ENCODE measurements at regions not wholly inside any gene's neighbourhood (a gene's known extent, or its start where the extent isn't known, plus 50 kb on each side); places are given as distances from the start of the nearest gene placed in this dataset.
"Not testable (repeated sequence)": the region's sequence is repeated elsewhere in the genome, so short reads cannot be mapped to it uniquely, and the experiment has no call there.

DNA sequence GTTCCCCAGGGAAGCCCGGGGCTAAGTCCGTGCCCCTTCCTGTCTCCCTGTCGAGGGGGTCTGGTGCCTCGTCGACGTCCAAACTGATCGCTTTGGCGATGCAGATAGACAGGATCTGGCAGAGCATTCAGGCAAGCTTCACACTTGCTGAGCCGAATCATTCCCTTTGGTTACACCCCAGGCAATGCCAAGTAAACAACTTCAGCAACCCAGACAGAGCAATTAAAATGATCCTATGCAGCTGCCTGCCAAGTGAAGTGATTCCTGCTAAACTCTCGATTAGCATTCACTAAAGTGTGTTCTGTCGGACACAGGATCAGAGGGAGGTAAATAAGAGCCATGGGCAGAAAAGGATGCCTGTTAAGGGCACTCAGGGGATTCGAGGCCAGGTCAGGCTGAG, 108.2 kb upstream of the RAB12 start:
- no peak for DNase-seq

DNA sequence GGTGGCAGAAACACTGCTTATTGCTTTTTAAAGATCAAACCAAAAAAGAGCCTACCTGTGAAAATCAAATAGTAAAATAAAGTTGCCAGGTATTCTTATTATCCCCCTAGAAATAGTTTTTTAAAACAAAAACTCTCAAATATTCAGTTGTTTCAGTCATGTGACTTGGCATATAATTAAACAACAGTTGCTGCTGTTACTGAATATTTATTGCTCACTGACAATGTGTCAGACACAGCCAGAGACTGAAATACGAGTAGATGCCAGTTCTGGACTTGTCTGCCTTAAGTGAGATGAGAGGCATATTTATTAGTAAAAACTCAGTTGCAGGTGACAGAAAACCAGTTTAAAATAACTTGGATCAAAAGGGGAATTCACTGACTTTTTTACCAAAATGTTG, 106.0 kb upstream of the RAB12 start:
- no peak for DNase-seq

DNA sequence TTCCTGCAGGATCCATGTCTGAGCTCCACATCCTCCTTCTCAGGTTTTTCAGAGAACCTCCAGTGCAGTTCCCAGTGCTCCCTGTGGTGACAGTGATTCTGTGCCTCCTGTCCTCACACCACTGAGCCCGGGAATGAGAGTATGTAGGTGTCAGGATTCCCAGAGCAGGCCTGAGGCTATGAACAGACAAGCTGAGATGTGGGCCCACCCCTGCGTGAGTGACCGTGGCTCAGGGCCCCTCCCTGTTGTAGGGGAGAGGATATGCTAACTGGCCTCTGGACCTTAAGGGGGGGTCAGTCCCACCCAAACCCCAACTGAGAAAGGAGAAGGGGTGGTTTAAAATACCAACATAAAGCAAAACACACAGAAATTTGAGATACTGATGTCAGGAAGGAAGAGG, 104.8 kb upstream of the RAB12 start:
- no peak for DNase-seq

DNA sequence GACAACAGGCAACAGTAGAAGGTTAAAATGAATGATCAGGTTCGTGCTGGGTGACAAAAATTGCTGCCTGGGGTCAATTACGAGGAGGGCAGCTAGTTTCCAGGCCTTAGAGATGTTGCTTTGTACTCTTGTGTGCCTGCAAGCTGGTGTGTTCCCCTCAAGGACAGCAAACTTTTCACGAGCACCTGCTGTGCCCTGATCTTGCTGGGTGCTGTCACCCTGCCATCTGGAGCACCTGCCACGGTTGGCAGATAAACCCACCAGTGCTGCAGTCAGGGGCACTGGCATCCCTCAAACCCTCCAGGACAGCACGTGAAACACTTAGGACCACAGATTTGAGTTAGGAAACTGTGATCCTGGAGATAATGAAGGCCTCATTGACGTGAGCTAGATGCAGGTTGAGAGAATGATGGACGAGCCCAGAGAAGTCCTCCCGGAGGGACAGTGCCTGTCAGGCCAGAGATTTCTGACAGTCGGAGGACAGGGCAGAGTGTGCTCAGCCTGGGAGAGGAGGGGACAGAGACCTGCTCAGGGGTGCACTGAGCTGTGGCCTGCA, 104.3 kb upstream of the RAB12 start:
- no peak for DNase-seq

DNA sequence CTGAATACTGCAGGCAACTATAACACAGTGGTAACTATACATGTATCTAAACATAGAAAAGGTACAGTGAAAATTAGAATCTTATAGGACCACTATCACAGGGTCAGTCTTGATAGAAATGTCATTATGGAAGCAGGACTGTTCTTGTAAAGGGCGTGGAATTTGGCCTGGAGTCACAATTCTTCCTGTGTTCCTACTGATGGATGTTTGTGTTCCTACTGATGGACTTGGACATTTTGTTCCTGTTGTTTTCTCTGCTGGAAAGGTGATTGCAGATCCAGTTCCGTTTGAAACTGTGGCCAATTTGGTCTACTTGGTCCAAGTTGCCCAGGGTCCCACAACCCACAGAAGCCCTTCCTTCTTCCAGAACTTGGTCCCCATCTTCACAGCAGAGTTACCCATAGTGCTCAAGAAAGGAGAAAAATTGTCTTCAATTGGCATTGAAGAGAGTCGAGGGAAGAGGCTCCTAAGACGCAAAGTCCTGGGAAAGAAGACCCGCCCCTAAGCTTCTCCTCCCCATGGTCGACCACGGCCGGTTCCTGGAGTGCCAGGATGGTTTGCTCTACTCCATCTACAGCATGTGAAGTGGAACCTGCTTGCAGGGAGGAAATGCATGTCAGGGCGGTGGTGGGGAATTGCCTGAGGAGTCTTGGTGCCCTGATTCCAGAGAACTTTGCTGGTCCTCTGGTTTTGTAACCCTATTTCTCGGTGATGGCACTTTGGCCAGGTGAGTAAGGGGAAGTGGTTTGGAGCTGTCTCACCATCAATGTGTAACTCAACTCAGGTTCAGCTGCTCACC, 102.8 kb upstream of the RAB12 start:
- DNase-seq, result no peak

DNA sequence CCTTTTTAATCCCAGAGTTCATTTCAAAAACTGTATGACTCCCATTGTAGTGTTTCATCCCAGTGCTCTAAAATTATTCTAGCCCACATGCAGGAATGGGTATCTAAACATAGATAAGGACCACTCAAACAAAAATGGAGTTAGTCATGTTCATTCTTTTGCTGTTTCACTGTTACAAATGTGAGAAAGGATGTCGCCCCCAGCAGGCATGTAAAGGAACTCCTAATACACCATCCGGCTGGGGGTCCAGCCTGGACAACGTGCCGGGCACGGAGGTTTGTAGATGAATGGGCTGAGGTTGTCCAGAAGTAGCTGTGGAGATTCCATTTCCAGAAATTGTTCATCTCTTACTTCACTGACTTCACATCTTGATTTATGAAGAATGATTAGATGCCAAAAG, 101.9 kb upstream of the RAB12 start:
- no peak for DNase-seq

DNA sequence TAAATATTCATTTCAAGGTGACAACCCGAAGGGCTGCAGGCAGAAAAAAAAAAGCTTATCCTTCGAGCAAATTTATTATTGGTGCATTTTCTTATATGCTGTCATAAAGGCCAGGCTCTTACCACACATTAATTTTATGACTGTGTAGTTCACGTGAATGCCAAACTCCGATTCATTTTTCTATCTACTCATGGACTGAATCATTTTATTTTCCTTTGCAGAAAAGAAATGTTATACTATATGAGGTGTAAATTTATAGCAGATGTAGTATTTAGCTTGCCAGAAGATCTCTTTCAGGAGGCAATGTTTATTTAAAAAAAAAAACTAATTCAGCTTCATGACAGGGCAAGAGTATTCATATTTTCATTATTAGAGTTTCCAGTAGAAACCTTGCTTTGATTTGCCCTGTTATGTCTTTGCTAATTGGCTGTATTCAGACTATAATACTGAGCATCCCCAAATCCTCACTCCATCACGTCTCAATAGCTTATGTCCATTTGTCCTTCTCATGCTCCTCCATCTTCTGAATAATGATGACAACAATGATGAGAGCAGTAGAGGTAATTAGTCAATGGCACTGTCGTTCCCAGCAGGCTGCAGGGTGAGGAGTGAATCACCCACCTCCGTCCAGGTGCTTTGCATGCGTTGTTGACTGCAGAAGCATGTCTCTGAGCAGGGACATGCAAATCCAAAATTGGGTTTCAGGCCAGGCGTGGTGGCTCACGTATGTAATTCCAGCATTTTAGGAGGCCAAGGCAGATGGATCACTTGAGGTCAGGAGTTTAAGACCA, 101.1 kb upstream of the RAB12 start:
- DNase-seq, result no peak

DNA sequence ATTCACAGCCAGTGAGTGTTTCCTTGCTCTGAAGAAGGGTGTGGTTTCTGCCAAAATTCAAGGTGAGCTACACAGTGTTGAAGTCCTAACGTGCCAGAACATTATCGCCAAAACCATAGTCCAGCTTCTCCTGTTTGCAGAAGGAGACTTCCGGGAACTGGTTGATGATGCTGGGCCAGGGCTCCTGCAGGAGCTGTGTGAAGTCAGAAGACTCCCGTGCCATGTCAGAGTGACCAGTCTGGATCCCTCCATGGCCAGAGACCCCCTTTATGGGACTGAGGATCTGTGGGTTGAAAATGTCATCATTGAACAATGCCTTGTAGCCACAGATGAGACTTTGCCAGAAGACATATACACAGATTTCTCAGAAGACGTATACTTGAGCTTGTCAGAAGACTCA, 96.0 kb upstream of the RAB12 start:
- DNase-seq, result no peak

DNA sequence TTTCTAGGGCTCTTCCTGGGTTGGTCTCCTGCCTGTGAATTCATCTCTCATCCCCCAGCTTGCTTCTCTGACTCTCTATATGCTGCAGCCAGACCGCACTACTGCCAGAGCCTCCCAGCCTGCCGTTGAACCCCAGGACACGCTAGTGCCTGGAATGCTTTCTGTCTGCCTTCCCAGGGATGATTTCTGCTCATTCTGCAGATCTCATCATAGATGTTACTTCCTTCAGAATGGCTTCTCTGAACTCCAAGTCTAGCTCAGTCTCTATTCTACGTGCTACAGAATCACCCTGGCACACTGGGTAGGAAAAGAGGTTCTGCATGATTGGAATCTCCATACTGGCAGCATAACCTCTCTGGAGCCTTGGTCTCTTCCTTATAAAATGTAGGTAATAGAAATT, 94.8 kb upstream of the RAB12 start:
- DNase-seq, result no peak

DNA sequence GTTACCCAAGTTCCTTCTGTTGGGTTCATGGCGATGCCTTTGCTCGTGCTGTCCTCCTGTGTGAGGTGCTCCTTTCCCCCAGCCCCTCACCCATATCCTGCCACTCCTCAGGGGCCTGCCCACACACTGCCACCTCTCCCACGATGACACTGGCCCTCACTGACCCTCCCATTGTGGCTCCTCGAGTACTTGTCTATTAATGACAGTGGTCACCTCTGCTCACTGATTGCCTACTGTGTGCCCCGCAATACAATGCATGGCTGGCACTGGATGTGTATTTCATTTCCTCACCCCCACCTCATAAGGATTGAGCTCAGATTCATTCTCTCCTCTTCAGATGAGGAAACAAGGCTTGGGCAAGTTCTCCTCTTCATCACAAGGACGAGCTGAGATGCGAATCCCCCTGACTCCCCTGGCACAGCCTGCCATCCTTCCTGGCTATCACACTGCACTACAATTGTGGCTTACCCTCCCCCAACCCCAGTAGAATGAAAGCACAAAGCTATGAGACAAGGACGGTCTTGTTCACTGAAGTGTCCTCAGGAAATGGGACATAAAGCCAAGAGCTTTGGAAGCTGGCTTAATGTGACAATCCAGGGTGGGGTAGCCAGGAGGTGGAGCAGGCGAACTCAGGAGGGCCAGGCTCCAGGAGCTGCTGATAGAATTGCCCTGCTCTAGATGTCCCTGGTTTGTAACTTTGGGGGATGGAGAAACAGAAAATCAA, 93.9 kb upstream of the RAB12 start:
- no peak for DNase-seq

DNA sequence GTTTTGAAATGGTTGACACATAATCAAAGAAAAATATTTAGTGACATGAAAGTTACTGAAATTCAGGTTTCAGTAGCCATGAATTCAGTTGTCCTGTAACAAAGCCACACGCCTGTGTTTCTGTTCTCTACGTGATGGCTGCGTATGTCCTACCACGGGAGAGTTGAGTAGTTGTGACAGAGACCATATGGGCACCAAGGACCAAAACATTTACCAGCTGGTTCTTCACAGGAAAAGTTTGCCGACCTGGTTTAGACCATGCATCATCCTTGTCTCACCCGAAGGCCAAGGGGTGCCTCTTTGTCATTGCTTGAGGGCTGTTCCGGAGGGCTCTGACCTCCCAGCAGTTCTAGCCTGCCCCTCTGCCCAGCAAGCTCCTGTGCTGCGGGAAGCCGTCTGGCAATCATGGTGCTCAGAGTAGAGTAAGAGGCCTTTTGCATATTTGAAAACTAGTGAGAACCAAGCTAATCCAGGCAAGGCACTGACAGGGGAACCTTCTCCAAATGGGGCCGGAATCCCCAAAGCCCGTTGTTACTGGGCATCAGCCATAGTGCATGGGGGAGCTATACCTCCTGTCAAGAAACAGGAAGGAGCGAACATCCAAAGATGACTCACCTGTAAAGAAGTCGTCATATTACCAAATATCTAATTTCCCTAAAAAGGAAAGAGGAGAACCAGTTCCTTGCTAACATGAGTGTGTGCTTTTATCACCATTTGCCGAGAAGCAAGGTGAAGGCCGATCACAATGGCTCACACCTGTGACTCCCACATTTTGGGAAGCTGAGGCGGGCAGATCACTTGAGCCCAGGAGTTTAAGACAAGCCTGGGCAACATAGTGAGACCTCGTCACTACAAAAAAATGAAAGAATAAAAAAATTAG, 92.6 kb upstream of the RAB12 start:
- no peak for DNase-seq

DNA sequence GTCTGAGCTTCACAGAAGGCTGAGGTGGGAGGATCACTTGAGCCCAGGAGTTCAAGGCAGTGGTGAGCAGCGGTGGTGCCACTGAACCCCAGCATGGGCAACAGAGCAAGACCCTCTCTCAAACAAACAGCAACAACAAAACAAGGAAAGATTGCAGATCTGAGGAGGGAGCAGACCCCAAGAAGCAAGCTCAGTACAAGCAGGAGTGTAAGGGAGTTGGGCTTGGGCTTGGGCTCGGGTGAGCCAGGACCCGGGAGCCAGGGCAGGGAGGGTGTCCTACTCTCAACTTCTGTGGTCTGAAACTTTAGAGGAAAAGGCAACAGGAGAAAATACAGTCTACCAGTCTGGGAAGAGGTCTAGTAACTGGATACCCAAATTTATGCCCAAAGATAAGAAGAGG, 92.0 kb upstream of the RAB12 start:
- DNase-seq, result no peak

DNA sequence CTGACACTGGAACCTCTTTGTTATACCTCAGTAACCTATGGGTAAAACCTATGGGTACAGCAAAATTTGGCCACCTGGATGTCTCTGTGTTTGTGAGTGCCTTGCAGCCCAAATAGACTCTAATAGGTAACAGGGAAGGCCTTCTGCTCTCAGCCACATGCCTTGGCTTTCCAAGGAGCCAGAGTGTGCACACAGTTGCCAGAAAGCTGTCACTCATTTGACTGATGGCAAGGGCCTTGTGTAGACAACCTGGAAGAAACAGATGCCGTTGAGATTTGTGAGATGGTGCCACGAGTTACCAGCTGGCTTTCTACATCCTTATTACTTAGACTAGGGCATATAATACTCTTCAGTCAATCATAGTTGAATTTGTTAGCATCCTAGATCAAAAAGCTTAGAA, 90.1 kb upstream of the RAB12 start:
- DNase-seq, result no peak

DNA sequence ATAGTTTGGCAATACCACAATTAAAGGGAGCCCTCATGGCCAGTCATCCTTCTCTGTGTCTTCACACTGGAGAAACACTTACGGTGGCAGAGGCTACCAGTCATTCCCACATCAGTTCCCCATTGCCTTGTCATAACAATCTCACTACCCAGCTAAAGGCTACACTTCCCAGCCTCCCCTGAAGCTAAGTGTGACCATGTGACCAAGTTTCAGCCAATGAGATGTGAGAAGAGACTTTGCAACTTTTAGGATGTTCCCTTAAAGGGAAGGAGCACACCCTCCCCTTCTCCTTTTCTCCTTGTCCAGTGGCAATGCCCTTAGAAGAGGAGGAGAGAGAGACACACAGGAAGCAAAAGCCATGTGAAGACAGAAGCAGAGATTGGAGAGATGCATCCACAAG, 89.0 kb upstream of the RAB12 start:
- no peak for DNase-seq

DNA sequence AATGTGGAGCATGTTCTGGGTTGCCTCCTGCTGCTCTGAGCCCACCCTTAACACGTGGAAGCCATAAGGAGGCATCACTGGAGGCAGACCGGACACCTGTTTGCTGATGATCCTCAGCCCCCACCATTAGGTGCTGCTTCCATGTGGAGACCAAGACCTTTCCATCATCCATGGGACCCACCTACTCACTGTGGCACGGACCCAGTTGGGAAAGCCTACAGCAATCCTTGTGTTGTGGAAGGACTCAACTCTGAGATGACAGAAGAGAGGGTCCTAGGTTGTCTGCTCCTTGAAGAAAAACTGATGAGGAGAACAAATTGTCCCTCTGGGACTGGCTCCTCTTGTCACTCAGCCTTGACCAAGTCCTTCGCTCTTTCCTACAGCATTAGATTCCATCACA, 86.5 kb upstream of the RAB12 start:
- DNase-seq, result no peak

DNA sequence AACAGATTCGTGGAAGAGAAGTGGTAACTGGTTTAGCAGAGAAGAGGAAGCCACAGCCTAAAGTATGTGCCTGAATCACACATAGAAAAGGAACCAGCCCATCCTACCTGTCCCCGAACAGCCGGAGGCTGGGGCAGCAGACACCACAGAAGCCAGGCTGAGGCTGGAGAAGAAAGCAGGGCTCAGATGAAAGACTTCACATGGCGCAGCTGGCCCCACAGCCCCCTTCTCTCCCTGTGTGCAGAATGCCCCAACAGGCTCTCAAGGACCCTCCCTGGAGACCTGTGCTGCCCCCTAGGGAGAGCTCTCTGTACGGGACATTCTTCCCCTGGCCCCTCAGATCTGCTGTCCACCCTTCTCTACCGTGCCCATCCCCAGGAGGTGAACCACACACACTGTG, 83.5 kb upstream of the RAB12 start:
- no peak for DNase-seq

DNA sequence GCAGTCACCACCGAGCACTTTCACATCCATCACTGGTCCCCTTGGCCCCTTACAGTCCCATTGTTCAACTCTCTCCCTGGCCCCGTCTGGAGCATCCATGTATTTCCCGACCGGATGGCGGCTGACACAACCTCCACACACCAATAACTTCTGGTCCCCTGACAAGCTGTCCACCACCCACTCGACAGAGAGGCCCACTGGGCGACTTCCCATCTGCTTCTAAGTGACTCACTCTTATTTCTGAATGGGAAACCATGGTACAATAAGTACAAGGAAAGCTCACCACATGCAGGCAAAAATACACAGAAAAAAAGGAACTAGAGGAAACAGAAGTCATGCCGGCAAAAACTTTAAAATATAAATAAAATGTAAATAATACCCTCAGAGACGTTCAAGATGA, 82.9 kb upstream of the RAB12 start:
- DNase-seq, result no peak

DNA sequence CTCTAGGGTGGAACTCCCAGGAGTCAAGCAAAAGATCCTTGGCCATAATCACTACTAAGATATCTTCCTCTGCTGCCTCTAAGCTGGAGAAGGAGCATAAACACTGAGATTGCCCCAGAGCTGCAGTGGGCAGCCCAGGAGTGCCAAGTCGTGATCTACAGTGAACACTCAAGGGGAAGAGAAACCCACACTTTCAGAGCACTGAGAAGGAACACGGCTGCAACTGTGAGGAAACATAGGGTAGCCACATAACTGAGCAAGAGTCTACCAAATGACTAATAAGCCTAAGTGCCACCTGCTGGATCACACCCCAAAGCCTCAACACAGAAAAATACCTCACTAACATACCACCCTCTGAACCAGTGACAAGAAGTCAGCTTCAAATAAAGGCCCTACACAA, 79.6 kb upstream of the RAB12 start:
- no peak for DNase-seq

DNA sequence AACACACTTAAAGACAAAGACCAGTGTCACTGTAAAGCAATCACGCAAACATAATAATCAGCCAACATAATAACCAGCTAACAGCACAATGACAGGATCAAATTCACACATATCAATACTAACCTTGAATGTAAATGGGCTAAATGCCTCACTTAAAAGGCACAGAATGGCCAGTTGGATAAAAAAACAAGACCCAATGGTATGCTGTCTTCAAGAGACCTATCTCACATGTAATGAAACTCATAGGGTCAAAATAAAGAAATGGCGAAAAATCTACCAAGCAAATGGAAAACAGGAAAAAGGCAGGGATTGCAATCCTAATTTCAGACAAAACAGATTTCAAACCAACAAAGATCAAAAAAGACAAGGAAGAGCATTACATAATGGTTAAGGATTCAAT, 78.2 kb upstream of the RAB12 start:
- not testable (repeated sequence) for DNase-seq

DNA sequence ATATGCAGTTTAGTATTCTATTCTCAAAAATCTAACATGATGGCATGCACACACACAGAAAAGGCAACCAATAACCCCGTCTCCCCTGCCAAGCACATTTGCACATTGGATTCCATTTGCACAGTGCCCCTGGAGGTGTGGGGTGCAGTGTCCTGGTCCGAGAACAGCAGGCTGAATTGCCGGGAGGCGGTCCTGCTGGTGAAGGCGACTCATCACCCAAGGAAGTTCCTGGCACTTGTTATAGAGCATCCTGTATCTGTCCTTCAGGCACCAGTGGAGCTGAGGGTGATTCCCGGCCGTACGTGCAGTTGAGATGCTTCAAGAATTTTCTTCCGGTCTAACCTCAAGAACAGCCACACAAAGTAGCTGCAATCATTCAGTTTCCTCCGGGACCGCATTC, 73.0 kb upstream of the RAB12 start:
- DNase-seq, result no peak

DNA sequence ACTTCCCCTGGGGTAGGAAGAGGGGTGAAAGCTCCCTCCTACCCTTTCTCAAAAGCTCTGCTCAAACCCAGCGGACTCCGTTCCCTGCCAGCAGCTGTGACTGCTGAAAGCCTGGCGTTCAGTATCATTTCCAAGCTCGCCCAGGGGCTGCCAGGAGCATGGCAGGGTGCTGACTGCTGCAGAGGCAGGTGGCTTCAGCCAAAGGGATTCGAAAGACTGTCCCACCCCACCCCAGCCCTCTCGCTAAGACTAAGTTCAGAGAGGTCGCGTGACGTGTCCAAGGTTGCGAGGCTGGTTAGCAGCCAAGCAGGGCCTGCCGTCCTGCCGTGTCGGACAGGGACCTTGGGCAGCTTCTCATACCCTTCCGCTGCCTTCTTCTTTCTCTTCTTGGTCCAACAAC, 72.3 kb upstream of the RAB12 start:
- no peak for DNase-seq

DNA sequence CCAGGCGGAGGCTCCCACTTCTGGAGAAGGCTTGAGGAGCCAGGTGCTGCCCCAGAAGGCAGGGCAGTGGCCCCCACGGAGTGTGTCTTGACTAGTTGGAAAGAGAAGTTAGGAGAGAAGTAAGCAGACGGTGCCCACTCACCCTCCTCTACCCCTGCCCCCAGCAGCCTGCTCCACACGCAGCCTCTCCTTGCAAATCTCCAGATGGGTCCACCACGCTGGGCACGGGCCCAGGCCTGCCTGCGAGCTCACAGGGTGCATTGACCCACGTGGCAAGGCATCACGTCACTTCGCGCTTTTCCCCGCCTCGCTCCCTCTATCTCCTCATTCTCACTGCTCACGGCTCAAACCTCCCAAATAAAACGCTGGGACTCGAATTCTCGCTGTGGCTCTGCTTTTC, 71.8 kb upstream of the RAB12 start:
- no peak for DNase-seq

DNA sequence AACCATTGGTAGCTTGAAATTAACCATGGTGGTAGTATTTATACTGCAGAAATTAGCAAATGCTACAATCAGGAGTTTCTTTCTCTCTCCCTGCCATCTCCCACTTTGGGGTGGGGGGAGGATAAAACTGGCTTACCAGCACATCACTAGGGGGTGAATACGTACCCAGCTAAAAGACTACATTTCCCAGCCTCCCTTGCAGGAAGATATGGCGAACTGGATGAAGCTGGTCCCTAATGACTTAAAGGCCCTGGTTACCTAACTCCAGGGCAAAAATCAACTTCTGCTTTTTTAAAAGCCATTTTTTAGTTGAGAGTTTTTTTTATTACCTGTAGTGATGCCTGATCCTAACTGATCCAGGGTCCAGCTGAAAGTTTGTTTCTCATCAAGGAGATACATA, 70.3 kb upstream of the RAB12 start:
- no peak for DNase-seq

Data from activated CD4-positive, CD25-positive, alpha-beta regulatory T cell (primary cell).